ENCODE measurements at regions not wholly inside any gene's neighbourhood (a gene's known extent, or its start where the extent isn't known, plus 50 kb on each side); places are given as distances from the start of the nearest gene placed in this dataset.

DNA sequence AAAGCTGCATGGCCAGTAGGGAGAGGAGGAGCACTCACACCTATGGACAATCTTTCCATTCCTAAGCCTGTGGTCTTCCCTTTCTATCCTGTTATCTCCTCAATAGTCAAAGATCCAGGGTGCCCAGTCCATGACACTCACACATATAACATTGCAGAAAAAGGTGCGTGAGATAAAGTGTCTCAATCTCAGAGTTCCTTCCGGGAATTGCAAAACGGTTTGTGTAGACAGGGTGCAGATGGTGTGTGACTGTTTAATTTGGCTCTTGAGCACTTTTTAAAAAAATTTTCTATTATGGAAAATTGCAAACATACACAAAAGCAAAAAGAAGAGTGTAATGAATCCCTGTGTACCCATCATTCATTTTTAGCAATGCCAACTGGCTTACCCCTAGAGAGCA lies 1493.6 kb downstream of the AACS start:
- Mint-ChIP-seq H3K36me3 (no peaks in the 10 kb centered on the region), H3K27me3 (ENCODE audit: low read depth) (peaks cover 14% of the 10 kb centered on the region), H3K4me1 (no peaks in the 10 kb centered on the region), H3K9me3 (peaks cover 3% of the 10 kb centered on the region), H3K27ac (no peak overlapping the region), H3K4me3 (no peak overlapping the region)
- DNase-seq (ENCODE audit: low spot score in 2 of 2, unreplicated experiment in 2 of 2), result no peak
- TF ChIP-seq, protein P1, sequence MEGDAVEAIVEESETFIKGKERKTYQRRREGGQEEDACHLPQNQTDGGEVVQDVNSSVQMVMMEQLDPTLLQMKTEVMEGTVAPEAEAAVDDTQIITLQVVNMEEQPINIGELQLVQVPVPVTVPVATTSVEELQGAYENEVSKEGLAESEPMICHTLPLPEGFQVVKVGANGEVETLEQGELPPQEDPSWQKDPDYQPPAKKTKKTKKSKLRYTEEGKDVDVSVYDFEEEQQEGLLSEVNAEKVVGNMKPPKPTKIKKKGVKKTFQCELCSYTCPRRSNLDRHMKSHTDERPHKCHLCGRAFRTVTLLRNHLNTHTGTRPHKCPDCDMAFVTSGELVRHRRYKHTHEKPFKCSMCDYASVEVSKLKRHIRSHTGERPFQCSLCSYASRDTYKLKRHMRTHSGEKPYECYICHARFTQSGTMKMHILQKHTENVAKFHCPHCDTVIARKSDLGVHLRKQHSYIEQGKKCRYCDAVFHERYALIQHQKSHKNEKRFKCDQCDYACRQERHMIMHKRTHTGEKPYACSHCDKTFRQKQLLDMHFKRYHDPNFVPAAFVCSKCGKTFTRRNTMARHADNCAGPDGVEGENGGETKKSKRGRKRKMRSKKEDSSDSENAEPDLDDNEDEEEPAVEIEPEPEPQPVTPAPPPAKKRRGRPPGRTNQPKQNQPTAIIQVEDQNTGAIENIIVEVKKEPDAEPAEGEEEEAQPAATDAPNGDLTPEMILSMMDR (IDR thresholded peaks at IDR 0.05; ENCODE audit: unreplicated experiment), result no peak

DNA sequence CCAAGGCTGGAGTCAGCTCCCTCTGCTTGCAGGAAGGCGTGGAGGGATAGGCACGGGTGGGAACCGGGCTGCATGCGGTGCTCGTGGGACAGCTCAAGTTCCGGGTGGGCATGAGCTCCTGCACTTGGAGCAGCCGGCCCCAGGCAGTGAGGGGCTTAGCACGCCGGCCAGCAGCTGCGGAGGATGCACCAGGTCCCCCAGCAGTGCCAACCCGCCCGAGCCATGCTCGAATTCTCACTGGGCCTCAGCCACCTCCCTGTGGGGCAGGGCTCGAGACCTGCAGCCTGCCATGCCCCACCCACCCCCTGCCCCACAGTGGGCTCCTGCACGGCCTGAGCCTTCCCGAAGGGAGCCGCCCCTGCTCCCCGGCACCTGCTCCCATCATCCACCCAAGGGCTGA lies 1501.8 kb downstream of the AACS start:
- Mint-ChIP-seq H3K27ac (no peak overlapping the region), H3K4me1 (no peaks in the 10 kb centered on the region), H3K36me3 (peaks cover 2% of the 10 kb centered on the region), H3K27me3 (ENCODE audit: low read depth) (peaks cover 6% of the 10 kb centered on the region), H3K4me3 (no peak overlapping the region), H3K9me3 (peaks cover 10% of the 10 kb centered on the region)
- TF ChIP-seq, protein P1 (IDR thresholded peaks at IDR 0.05; ENCODE audit: unreplicated experiment), result no peak
- no peak for DNase-seq (ENCODE audit: low spot score in 2 of 2, unreplicated experiment in 2 of 2)

DNA sequence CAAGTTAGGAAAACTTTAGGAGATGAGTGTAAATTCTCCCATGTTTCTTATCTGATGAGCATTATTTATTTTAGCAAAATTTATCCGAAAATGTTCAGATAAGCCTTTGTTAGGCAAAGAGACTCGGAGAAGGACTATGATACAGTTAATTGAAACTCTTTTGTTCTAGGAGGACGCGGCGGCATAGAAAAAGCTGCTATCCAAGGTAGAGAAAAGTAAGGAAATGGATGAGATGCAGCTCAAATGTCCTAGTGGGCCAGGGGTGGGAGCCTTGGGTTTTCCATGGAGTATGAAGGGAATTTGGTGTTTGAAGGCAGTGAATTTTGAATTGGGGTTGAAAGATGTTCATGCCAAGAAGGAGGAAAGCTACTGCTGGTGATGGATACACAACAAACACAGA lies 1504.5 kb downstream of the AACS start:
- no peaks in the 10 kb centered on the region for H3K27me3 Mint-ChIP-seq (ENCODE audit: low read depth)
- no peak for DNase-seq (ENCODE audit: low spot score in 2 of 2, unreplicated experiment in 2 of 2)
- peaks cover 2% of the 10 kb centered on the region for H3K36me3 Mint-ChIP-seq
- no peak overlapping the region for H3K4me3 Mint-ChIP-seq
- no peaks in the 10 kb centered on the region for H3K4me1 Mint-ChIP-seq
- H3K9me3 Mint-ChIP-seq, result peaks cover 11% of the 10 kb centered on the region
- TF ChIP-seq, protein P1 (IDR thresholded peaks at IDR 0.05; ENCODE audit: unreplicated experiment), result no peak
- no peak overlapping the region for H3K27ac Mint-ChIP-seq

DNA sequence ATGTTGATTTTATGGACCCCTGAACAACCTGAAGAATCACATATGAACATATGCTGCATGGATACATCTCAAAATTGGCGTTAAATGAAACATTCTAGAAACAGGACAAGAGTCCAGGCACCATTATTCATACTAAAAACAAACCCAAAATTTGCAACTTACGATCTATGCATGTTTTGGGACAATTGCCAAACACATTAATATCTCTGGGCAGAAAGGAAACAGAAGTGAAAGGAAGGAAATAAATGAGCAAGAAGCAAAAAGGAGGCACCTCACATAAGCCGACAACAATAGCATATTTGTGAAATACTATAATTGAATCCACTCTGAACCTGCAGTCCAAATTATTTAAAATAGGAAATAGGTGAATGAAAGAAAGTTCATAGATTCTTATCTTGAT lies 1505.3 kb downstream of the AACS start:
- Mint-ChIP-seq H3K36me3 (peaks cover 2% of the 10 kb centered on the region), H3K27ac (no peak overlapping the region), H3K27me3 (ENCODE audit: low read depth) (no peaks in the 10 kb centered on the region), H3K9me3 (peaks cover 13% of the 10 kb centered on the region), H3K4me3 (no peak overlapping the region), H3K4me1 (no peaks in the 10 kb centered on the region)
- no peak for DNase-seq (ENCODE audit: low spot score in 2 of 2, unreplicated experiment in 2 of 2)
- TF ChIP-seq, protein P1 (IDR thresholded peaks at IDR 0.05; ENCODE audit: unreplicated experiment), result no peak

DNA sequence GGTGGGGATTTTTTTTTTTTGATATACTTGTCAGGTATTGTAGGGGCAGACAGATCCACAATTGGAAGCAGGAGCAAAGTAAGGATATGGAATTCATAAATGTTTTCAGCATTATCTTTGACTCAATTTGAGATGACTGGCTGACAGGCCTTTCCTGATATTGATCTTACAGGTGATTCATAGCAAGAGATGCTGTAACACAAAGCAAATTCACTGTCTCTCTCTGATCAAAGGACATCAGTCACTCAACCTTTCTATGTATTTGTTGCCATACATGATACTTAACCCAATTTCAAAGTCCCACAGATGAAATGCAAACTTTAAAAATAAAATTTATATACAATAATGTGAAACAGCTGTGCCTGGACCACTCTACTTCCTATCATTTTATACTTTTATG lies 1506.9 kb downstream of the AACS start:
- H3K9me3 Mint-ChIP-seq, result peaks cover 8% of the 10 kb centered on the region

More for the DNA sequence above, 1506.9 kb downstream of the AACS start:
- DNase-seq (ENCODE audit: low spot score in 2 of 2, unreplicated experiment in 2 of 2), result no peak
- Mint-ChIP-seq H3K4me1 (no peaks in the 10 kb centered on the region), H3K27me3 (ENCODE audit: low read depth) (peaks cover 3% of the 10 kb centered on the region), H3K27ac (no peak overlapping the region), H3K4me3 (no peak overlapping the region), H3K36me3 (no peaks in the 10 kb centered on the region)
- TF ChIP-seq, protein P1 (IDR thresholded peaks at IDR 0.05; ENCODE audit: unreplicated experiment), result no peak

Data from mesothelial cell of epicardium (in vitro differentiated cells).